ENCODE measurements at regions not wholly inside any gene's neighbourhood (a gene's known extent, or its start where the extent isn't known, plus 50 kb on each side); places are given as distances from the start of the nearest gene placed in this dataset.
"Not testable (repeated sequence)": the region's sequence is repeated elsewhere in the genome, so short reads cannot be mapped to it uniquely, and the experiment has no call there.

DNA sequence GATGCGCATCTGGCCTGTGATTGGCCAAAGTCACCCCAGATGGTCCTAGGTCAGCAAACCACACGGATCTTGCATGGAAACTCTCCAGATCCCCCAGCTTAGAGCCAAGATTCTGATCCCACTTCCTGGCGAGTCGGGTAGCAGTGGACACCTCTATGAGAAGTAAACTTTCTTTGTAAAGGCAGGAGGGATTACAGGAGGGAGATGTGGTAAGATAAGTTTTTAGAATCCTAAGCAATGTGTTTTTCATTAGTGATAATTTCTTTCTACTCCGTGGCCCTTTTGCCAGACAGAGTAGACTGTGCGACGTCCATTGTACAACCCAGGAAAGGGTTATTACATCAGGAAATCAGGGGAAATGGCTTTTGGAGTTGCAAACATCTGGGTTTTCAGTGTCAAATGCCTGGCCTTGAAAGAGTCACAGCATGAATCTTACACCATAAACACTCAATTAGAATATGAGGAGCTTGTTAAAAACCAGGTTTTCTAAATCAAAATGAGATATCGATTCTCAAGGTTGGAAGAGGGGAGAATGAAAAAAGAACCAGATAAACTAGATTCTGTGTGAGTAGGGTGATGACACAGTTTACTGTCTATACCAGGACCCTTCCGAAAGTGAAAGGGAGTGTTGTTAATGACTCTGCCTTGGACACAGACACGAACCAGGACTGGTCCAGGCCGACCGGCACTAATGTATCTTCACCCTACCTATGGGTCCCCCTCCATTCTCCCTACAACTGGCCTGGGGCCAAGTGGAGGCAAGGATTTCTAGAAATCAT is 61.9 kb upstream of the WAC start:
- no peak for DNase-seq (ENCODE audit: low read depth)
- H3K4me3 ChIP-seq (replicated peaks; ENCODE audit: low read depth, low read length), result no peak overlapping the region
- no peak for TF ChIP-seq CTCF (IDR thresholded peaks at IDR 0.05; ENCODE audit: low read length, missing control alignments)

GRCh38 chr10:28471652-28472050 is 61.3 kb upstream of the WAC start:
- H3K4me3 ChIP-seq (replicated peaks; ENCODE audit: low read depth, low read length), result no peak overlapping the region
- no peak for DNase-seq (ENCODE audit: low read depth)
- no peak for TF ChIP-seq CTCF (IDR thresholded peaks at IDR 0.05; ENCODE audit: low read length, missing control alignments)

GRCh38 chr10:28478646-28479045 is 54.3 kb upstream of the WAC start:
- no peak for TF ChIP-seq CTCF (IDR thresholded peaks at IDR 0.05; ENCODE audit: low read length, missing control alignments)
- DNase-seq (ENCODE audit: low read depth), result no peak
- no peak overlapping the region for H3K4me3 ChIP-seq (replicated peaks; ENCODE audit: low read depth, low read length)

- TF ChIP-seq CTCF (IDR thresholded peaks at IDR 0.05; ENCODE audit: low read length, missing control alignments), result no peak
- H3K4me3 ChIP-seq (replicated peaks; ENCODE audit: low read depth, low read length), result no peak overlapping the region
- DNase-seq (ENCODE audit: low read depth), result peak; percentile 3
Observed at GRCh38 chr10:28479425-28479865, 53.5 kb upstream of the WAC start.

GRCh38 chr10:28479927-28480627 is 52.8 kb upstream of the WAC start:
- DNase-seq (ENCODE audit: low read depth), result no peak
- TF ChIP-seq CTCF (IDR thresholded peaks at IDR 0.05; ENCODE audit: low read length, missing control alignments), result no peak

DNA sequence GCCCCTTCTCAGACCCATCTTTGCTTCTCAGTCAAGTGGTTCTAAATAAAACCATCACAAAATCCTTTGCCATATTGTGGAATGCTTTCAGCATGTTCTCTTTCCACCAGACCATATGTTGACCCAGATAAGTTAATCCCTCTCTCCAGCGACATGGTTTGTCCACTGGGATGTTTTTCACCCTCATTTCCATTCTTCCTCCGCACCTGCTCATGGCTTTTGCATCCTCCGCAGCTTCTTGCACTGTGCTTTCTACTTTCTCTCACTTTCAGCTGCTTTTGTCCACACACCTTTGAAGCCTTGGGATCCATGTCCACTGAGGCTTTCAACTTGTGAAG is 52.3 kb upstream of the WAC start:
- no peak for TF ChIP-seq CTCF (IDR thresholded peaks at IDR 0.05; ENCODE audit: low read length, missing control alignments)
- H3K4me3 ChIP-seq (replicated peaks; ENCODE audit: low read depth, low read length), result no peak overlapping the region
- no peak for DNase-seq (ENCODE audit: low read depth)

More at GRCh38 chr10:28479927-28480627, 52.8 kb upstream of the WAC start:
- no peak overlapping the region for H3K4me3 ChIP-seq (replicated peaks; ENCODE audit: low read depth, low read length)

DNA sequence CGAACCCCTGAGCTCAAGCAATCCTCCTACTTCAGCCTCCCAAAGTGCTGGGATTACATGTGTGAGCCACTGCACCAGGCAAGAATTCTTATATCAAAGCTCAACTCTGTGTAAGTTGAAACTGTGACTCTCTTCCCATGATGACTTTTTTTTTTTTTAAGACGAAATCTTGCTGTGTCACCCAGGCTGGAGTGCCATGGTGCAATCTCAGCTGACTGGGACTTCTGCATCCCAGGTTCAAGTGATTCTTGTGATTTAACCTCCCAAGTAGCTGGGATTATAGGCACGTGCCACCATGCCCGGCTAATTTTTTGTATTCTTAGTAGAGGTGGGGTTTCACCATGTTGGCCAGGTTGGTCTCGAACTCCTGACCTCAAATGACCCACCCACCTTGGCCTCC is 51.6 kb upstream of the WAC start:
- not testable (repeated sequence) for DNase-seq (ENCODE audit: low read depth); H3K4me3 ChIP-seq (replicated peaks; ENCODE audit: low read depth, low read length)

All from fibroblast of pulmonary artery (primary cell).